ENCODE measurements at regions not wholly inside any gene's neighbourhood (a gene's known extent, or its start where the extent isn't known, plus 50 kb on each side); places are given as distances from the start of the nearest gene placed in this dataset.
A peak's percentile ranks its signal among the peaks of the same experiment; 100 is the strongest.

DNA sequence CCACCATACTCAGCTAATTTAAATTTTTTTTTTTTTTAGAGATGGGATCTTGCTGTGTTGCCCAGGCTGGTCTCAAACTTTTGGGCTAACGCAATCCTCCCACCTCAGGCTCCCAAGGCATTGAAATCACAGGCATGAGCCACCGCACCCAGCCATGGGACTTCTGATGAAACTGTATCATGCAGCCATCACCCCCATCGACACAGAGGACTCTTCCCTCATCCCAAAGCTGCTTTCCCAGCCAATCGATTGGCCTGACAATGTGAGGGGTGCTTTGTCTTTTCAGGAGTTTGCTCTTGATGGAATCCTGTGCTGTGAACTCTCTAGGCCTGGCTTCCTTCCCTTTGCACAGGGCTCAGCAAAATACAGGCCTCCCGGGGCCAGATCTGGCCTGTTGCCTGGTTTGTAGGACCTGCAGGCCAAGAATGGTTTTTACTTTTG, 59.6 kb upstream of the NCOR2 start:
- WGBS, 2 donors (ENCODE audit: low coverage in 1 of 2): 0 to 30% methylated on average over 2 to 3 of the region's 5 CpGs
- ATAC-seq: peak; percentile 37
- TF ChIP-seq EP300 (IDR thresholded peaks at IDR 0.05): no peak
- TF ChIP-seq POLR2AphosphoS5 (IDR thresholded peaks at IDR 0.05): no peak
- no peak for TF ChIP-seq POLR2A (IDR thresholded peaks at IDR 0.05)
- TF ChIP-seq, protein P1, sequence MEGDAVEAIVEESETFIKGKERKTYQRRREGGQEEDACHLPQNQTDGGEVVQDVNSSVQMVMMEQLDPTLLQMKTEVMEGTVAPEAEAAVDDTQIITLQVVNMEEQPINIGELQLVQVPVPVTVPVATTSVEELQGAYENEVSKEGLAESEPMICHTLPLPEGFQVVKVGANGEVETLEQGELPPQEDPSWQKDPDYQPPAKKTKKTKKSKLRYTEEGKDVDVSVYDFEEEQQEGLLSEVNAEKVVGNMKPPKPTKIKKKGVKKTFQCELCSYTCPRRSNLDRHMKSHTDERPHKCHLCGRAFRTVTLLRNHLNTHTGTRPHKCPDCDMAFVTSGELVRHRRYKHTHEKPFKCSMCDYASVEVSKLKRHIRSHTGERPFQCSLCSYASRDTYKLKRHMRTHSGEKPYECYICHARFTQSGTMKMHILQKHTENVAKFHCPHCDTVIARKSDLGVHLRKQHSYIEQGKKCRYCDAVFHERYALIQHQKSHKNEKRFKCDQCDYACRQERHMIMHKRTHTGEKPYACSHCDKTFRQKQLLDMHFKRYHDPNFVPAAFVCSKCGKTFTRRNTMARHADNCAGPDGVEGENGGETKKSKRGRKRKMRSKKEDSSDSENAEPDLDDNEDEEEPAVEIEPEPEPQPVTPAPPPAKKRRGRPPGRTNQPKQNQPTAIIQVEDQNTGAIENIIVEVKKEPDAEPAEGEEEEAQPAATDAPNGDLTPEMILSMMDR (IDR thresholded peaks at IDR 0.05): no peak
- H3K4me1 ChIP-seq: peaks cover 0 to 38% (median 12%) of the 10 kb centered on the region in 3 donors
- H3K9me3 ChIP-seq: peaks cover 0 to 5% (median 0%) of the 10 kb centered on the region in 3 donors
- H3K27ac ChIP-seq: peak overlapping the region in 3 of 4 donors; percentile 77 to 80 (median 77)
- H3K4me3 ChIP-seq: no peak overlapping the region
- no peaks in the 10 kb centered on the region for H3K36me3 ChIP-seq
- no peaks in the 10 kb centered on the region for H3K27me3 ChIP-seq

DNA sequence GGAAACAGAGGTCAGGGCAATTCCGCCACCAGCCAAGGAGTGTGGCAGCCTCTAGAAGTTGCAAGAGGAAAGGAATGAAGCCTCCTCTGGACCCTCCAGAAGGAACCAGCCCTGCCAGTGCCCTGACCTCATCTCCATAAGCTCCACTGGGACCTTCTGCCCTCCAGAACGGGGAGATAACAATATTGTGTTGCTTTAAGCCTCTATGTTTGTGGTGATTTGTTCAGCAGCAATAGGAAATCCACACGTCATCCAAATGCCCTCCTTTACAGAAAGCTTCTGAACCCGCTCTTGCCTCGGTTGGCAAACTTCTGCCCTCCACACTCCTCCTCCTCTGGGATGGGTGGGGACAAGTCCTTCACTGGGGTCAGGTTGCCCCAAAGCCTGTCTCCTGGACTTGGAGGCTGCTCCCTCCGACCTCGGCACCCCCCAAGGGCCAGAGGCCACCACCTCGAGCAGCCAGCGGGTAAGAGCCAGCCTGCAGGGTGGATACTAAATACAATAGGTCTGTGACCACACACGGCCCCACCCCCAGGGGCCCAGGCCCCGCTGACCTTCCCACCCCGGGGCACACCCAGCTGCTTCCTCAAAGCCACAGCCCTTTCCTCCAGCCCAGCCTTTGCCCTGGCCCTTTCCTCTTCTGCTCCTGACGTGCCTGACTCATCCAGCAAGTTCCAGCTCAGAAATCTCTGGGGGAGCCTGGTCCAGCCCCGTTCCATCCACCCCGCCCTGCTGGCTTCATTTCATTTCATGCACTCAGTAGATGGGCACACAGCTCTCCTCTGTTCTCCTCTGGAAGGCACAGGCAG, 58.7 kb upstream of the NCOR2 start:
- 39% methylated on average over 4 of the region's 15 CpGs; no CpG with 5 or more reads in 1 of the 2 donors for WGBS, 2 donors (ENCODE audit: low coverage in 1 of 2)
- H3K4me1 ChIP-seq: peaks cover 0 to 47% (median 18%) of the 10 kb centered on the region in 3 donors
- H3K27ac ChIP-seq: peak overlapping the region; percentile 11 to 80 (median 77)
- peak; percentile 91 for ATAC-seq
- no peaks in the 10 kb centered on the region for H3K27me3 ChIP-seq
- TF ChIP-seq POLR2AphosphoS5 (IDR thresholded peaks at IDR 0.05): peak; percentile 68
- TF ChIP-seq POLR2A (IDR thresholded peaks at IDR 0.05): peak in 1 of 2 donors; percentile 28
- no peak for TF ChIP-seq EP300 (IDR thresholded peaks at IDR 0.05)
- peaks cover 0 to 5% (median 0%) of the 10 kb centered on the region in 3 donors for H3K9me3 ChIP-seq
- no peak overlapping the region for H3K4me3 ChIP-seq
- no peaks in the 10 kb centered on the region for H3K36me3 ChIP-seq

DNA sequence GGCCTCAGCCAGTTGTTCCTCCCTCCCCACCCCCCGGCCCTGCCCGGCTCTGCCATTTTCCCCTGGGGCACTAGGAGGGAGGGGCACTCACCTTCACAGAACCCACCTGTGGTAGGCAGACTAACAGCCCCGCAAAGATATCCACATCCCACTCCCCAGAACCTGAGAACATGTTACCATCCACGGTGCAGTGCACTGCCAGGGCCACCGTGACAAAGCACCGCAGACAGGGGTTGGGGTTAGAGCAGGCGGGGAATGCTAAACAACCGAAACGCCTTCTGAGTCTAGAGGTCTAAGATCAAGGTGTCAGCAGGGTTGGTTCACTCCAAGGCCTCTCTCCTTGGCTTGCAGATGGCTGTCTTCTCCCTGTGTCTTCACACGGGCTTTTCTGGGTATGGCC, 57.4 kb upstream of the NCOR2 start:
- no peaks in the 10 kb centered on the region for H3K36me3 ChIP-seq
- no peaks in the 10 kb centered on the region for H3K27me3 ChIP-seq
- ATAC-seq: no peak
- H3K9me3 ChIP-seq: peaks cover 0 to 5% (median 0%) of the 10 kb centered on the region in 3 donors
- H3K27ac ChIP-seq: peak overlapping the region in 2 of 4 donors; percentile 77 to 80
- H3K4me3 ChIP-seq: no peak overlapping the region
- 79 to 96% methylated on average over 4 to 5 of the region's 10 CpGs for WGBS, 2 donors (ENCODE audit: low coverage in 1 of 2)
- H3K4me1 ChIP-seq: peaks cover 4 to 59% (median 27%) of the 10 kb centered on the region in 3 donors
- TF ChIP-seq, protein P1 (IDR thresholded peaks at IDR 0.05): no peak
- TF ChIP-seq POLR2AphosphoS5 (IDR thresholded peaks at IDR 0.05) (no peak), POLR2A (IDR thresholded peaks at IDR 0.05) (no peak), EP300 (IDR thresholded peaks at IDR 0.05) (no peak)

DNA sequence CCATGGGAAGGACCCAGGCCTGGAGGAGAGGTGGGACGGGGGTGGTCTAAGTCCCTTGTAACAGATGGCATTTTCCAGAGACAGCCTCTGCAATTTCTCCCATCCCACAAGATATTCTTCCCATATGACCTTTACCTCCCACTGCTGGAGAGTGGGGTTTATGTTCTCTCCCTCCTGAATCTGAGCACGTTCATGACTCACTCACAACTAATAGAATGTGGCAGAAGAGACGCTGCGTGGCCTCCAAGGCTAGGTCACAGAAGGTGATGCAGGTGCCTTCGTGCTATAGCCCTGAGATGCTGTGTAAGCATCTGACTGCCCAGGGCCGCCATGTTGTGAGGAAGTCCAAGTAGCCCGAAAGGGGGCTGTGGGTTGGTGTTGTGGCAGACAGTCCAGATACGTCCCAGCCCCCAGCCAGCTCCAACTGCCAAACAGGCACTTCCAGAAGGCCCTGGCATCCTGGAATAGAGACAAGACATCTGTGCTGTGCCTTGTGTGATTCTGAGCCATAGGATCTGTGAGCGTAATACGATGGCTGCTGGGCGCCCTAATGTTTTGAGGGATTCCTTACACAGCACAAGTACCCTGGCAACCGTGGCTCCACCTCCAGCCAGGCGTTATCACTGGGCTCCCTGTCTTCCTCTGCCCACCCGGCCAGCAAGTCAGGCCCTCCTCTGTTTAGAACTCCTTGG, 56.1 kb upstream of the NCOR2 start:
- 100% methylated on average over 1 of the region's 14 CpGs; no CpG with 5 or more reads in 1 of the 2 donors for WGBS, 2 donors (ENCODE audit: low coverage in 1 of 2)

More for the DNA sequence above, 56.1 kb upstream of the NCOR2 start:
- ATAC-seq: no peak
- TF ChIP-seq POLR2A (IDR thresholded peaks at IDR 0.05) (no peak), POLR2AphosphoS5 (IDR thresholded peaks at IDR 0.05) (no peak), EP300 (IDR thresholded peaks at IDR 0.05) (no peak)
- TF ChIP-seq, protein P1 (IDR thresholded peaks at IDR 0.05): no peak
- Histone ChIP-seq H3K36me3 (no peaks in the 10 kb centered on the region), H3K27me3 (no peaks in the 10 kb centered on the region), H3K27ac (peak overlapping the region in 1 of 4 donors; percentile 30), H3K4me3 (no peak overlapping the region), H3K4me1 (peaks cover 4 to 59% (median 27%) of the 10 kb centered on the region in 3 donors), H3K9me3 (peaks cover 0 to 5% (median 0%) of the 10 kb centered on the region in 3 donors)

All from gastroesophageal sphincter (tissue), 4 donors.